Activated CD4-positive, alpha-beta memory T cell treated with anti-CD3 and anti-CD28 coated beads for 36 hours (primary cell): ENCODE measurements at regions not wholly inside any gene's neighbourhood (a gene's known extent, or its start where the extent isn't known, plus 50 kb on each side); places are given as distances from the start of the nearest gene placed in this dataset.

ENCODE experiments used
- CTCF ChIA-PET: fragments of 350-600 bp; sonication (Branson Sonifier 250); formaldehyde crosslinking; loops from one replicate; lab custom pipeline; 2021; ENCODE audit warnings: antibody characterized with exemption, inconsistent platforms; lab: Charles Lee
- POLR2A ChIA-PET: fragments of 350-600 bp; sonication (Branson Sonifier 250); formaldehyde crosslinking; loops from one replicate; lab custom pipeline; 2021; ENCODE audit warnings: antibody characterized with exemption; lab: Charles Lee
- DNase-seq: peaks from one replicate; pipeline ENCODE4 v3.0.0-alpha.2; 2020
- H3K27ac Mint-ChIP-seq: one replicate; pipeline ENCODE4 v1.8.0; 2021; ENCODE audit warnings: mixed read lengths
- H3K27me3 Mint-ChIP-seq: one replicate; pipeline ENCODE4 v1.8.0; 2021; ENCODE audit warnings: mixed read lengths
- H3K36me3 Mint-ChIP-seq: one replicate; pipeline ENCODE4 v1.8.0; 2021; ENCODE audit warnings: mixed read lengths
- H3K4me1 Mint-ChIP-seq: one replicate; pipeline ENCODE4 v1.8.0; 2021; ENCODE audit warnings: low read depth, mixed read lengths
- H3K4me3 Mint-ChIP-seq: one replicate; pipeline ENCODE4 v1.8.0; 2021; ENCODE audit warnings: mild to moderate bottlenecking, mixed read lengths
- H3K9me3 Mint-ChIP-seq: one replicate; pipeline ENCODE4 v1.8.0; 2021; ENCODE audit warnings: mixed read lengths
- intact Hi-C: fragments of 100-400 bp; cut with micrococcal nuclease; formaldehyde crosslinking; loops from one replicate; pipeline ENCODE4 v1.15.1; 2023

DNA sequence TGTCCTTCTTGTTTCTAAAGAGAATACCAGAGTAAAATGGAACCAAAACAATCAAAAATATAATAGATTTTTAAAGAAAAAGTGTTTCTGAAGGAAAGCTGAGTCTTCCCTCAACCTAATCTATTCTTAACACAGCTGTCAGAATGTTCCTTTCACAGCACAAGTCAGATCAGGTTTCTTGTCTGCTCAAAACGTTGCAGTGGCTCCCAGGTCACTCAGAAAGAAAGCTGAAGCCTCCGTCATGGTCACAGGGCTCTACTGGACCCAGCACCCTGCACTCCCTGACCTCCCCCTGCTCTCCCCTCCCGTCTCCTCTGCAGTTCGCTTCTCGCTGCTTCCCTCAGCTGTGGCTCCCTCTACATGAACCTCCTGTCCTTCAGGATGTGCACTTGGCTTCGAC lies 90.7 kb upstream of the PTPRM start:
- ChIA-PET CTCF (no interaction called here), POLR2A (no interaction called here)
- no peaks in the 10 kb centered on the region for H3K36me3 Mint-ChIP-seq
- H3K27ac Mint-ChIP-seq: no peak overlapping the region
- no peak for DNase-seq
- H3K27me3 Mint-ChIP-seq: no peaks in the 10 kb centered on the region
- no peak overlapping the region for H3K4me3 Mint-ChIP-seq
- intact Hi-C loops: no loop called here
- H3K4me1 Mint-ChIP-seq: no peaks in the 10 kb centered on the region
- H3K9me3 Mint-ChIP-seq: no peaks in the 10 kb centered on the region

DNA sequence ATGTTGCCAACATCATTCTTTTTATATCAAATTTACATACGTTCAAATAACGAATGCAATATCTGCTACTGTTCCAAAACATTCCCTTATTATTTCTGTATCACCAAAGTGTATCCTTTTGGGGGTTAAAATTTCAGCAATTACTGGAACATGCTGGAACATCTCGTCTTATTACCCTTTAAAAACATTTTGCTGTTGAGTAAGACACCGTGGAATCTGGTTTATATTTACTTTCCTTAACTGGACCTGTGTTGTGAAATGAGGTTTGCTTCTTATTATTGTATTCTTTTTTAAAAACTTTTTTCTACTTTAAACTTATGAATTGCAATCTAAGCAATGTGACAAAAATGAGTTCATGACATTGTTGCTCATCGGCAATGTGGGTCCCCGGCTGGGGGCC lies 87.4 kb upstream of the PTPRM start:
- no peaks in the 10 kb centered on the region for H3K9me3 Mint-ChIP-seq
- no peak for DNase-seq
- intact Hi-C loops: no loop called here
- no peaks in the 10 kb centered on the region for H3K27me3 Mint-ChIP-seq
- H3K4me1 Mint-ChIP-seq: no peaks in the 10 kb centered on the region
- no peaks in the 10 kb centered on the region for H3K36me3 Mint-ChIP-seq
- no peak overlapping the region for H3K4me3 Mint-ChIP-seq
- no peak overlapping the region for H3K27ac Mint-ChIP-seq
- ChIA-PET CTCF (no interaction called here), POLR2A (interaction anchor here (0.6 kb wide), 1 partner anchor 747 kb away, joined by 3 read pairs; no protein-coding TSS in a partner anchor)

DNA sequence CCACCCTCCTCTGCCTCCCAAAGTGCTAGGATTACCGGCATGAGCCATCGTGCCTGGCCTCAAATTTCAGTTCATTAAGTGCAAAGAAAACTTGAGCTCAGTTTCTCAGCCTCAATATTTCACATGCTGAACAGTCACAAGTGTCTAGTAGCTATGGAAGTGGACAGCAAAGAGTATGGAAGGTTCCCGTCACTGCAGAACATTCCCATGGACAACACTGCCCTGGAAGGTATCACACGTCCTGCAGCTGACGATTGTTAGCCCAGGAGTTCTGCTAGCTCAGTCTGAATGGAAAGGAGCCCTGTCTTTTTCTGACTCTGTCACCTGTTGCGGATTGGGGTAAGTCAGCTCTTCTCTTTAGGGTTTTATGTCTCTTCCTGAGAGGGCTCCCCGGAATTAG lies 86.2 kb upstream of the PTPRM start:
- no peaks in the 10 kb centered on the region for H3K27me3 Mint-ChIP-seq
- no peaks in the 10 kb centered on the region for H3K9me3 Mint-ChIP-seq
- H3K36me3 Mint-ChIP-seq: no peaks in the 10 kb centered on the region
- intact Hi-C loops: no loop called here
- POLR2A ChIA-PET: no interaction called here
- no peak overlapping the region for H3K4me3 Mint-ChIP-seq
- DNase-seq: no peak
- H3K27ac Mint-ChIP-seq: no peak overlapping the region
- no peaks in the 10 kb centered on the region for H3K4me1 Mint-ChIP-seq
- CTCF ChIA-PET: no interaction called here

DNA sequence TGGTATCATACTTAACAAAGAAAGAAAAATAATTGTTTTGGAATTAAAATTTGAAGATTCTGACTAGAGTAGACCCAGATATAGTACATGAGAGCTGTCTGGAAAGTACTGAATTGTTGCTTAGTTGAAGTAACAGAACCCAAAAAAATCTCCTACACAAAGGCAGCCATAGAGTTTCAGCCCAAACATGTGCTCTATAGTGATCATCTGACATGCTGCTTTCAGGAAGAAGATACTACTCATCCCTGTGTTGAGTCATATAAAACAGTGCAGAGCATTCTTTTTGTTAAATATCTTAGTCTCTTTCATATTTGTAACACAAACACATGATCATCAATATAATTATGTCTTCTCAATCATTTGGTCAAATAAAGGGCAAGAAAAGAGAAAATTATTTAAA lies 84.8 kb upstream of the PTPRM start:
- no peak overlapping the region for H3K4me3 Mint-ChIP-seq
- intact Hi-C loops: no loop called here
- H3K27me3 Mint-ChIP-seq: no peaks in the 10 kb centered on the region
- ChIA-PET CTCF (no interaction called here), POLR2A (no interaction called here)
- no peak for DNase-seq
- H3K4me1 Mint-ChIP-seq: no peaks in the 10 kb centered on the region
- no peaks in the 10 kb centered on the region for H3K36me3 Mint-ChIP-seq
- H3K9me3 Mint-ChIP-seq: no peaks in the 10 kb centered on the region
- no peak overlapping the region for H3K27ac Mint-ChIP-seq

DNA sequence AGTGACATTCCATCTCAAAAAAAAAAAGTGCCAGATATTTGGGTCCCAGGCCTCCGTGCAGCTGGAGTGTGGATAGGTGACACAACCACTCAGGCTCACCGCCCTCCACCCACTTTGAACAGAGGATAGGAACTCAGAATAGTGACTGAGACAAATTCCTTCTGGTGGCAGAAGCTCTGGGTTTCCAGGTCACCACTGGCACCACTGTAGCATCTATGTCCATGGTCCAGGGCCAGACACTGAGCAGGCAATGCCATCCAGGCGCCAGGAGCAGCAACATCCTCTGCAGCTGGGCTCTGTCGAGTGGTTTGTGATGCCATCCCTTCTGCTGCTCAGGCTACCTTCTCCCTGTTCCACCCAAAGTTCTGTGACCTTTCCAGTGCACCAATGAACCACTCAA lies 81.5 kb upstream of the PTPRM start:
- ChIA-PET POLR2A (no interaction called here), CTCF (interaction anchor here (0.7 kb wide), 1 partner anchor 42 kb away, joined by 3 read pairs; no protein-coding TSS in a partner anchor)
- intact Hi-C loops: no loop called here
- H3K27ac Mint-ChIP-seq: no peak overlapping the region
- H3K4me3 Mint-ChIP-seq: no peak overlapping the region
- H3K4me1 Mint-ChIP-seq: no peaks in the 10 kb centered on the region
- H3K9me3 Mint-ChIP-seq: no peaks in the 10 kb centered on the region
- H3K27me3 Mint-ChIP-seq: no peaks in the 10 kb centered on the region
- no peak for DNase-seq
- no peaks in the 10 kb centered on the region for H3K36me3 Mint-ChIP-seq

DNA sequence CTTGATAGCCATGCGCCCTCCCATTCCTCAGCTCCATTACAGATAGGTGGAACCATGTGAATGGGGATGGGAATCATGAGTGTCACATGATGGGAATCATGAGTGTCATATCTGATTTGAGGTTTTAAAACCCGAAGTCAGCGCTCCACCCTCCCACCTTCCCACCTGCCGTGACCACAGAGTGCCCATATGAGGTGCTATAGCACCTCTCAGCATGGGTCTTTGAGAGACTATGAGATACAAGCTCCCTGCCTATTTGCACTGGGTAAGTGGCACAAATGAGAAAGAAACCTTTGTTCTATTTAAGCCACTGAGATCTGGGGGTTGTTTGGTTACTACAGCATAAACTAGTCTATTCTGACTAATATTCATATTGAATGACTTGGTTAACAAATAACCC lies 78.5 kb upstream of the PTPRM start:
- no peak for DNase-seq
- ChIA-PET POLR2A (no interaction called here), CTCF (no interaction called here)
- Mint-ChIP-seq H3K36me3 (no peaks in the 10 kb centered on the region), H3K4me1 (no peaks in the 10 kb centered on the region), H3K27me3 (no peaks in the 10 kb centered on the region), H3K27ac (no peak overlapping the region), H3K4me3 (no peak overlapping the region), H3K9me3 (no peaks in the 10 kb centered on the region)
- intact Hi-C loops: no loop called here

DNA sequence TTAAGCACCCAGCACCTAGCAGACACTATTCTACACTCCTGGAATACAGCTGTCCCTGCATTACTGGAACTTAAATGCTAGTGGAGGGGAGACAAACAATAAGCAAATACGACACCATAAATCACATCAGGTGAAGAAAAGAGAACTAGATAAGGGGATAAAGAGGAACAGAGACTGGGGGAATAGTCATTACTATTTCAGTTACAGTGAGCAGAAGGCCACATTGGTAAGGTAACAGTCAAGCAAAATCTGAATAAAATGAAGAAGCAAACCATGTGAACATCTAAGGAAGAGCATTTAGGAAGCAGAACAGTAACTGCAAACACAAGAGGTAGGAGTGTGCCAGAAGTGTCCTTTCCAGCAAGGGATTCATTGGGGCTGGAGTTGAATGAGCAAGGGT lies 77.0 kb upstream of the PTPRM start:
- Mint-ChIP-seq H3K4me1 (no peaks in the 10 kb centered on the region), H3K4me3 (no peak overlapping the region)
- intact Hi-C loops: no loop called here

DNA sequence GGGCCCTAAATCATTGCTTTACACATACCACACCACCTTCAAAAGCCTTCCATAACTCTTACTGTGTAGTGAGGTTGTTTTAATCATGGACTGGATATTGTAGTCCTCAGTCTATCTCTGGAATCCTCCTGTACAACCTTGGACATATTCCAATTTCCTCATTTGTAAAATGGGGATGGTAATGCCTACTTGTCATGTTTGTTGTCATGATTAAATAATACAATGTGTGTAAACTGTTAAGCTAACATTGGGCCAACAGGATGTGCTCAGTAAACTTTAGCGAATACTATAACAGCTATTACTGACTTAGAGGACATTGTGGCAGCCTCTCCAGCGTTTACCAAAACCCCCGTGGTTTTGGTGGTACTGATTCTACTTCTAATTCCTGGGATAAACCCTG lies 74.7 kb upstream of the PTPRM start:
- Mint-ChIP-seq H3K27ac (no peak overlapping the region), H3K4me1 (no peaks in the 10 kb centered on the region), H3K36me3 (no peaks in the 10 kb centered on the region), H3K4me3 (no peak overlapping the region), H3K9me3 (peaks cover 2% of the 10 kb centered on the region), H3K27me3 (no peaks in the 10 kb centered on the region)
- no peak for DNase-seq
- ChIA-PET POLR2A (no interaction called here), CTCF (no interaction called here)
- intact Hi-C loops: no loop called here

More for the DNA sequence above, 77.0 kb upstream of the PTPRM start:
- no peaks in the 10 kb centered on the region for H3K27me3 Mint-ChIP-seq
- POLR2A ChIA-PET: no interaction called here
- no peaks in the 10 kb centered on the region for H3K36me3 Mint-ChIP-seq
- no peak for DNase-seq
- CTCF ChIA-PET: no interaction called here
- no peak overlapping the region for H3K27ac Mint-ChIP-seq
- no peaks in the 10 kb centered on the region for H3K9me3 Mint-ChIP-seq

DNA sequence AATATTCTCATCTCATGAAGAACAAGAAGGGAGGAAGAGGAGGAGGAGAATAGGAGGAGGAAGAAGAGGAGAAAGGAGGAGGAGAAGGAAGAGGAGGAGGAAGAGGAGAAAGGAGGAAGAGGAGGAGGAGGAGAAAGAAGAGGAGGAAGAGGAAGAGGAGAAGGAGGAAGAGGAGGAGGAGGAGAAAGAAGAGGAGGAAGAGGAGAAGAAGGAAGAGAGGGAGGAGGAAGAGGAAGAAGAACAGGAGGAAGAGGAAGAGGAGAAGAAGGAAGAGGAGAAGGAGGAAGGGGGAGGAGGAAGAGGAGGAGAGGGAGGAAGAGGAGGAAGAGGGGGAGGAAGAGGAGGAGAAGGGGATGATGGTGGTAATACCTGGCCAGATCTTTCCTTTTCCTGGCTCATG lies 70.0 kb upstream of the PTPRM start:
- Mint-ChIP-seq H3K27ac (no peak overlapping the region), H3K4me3 (no peak overlapping the region), H3K36me3 (no peaks in the 10 kb centered on the region), H3K9me3 (peaks cover 2% of the 10 kb centered on the region), H3K4me1 (no peaks in the 10 kb centered on the region), H3K27me3 (no peaks in the 10 kb centered on the region)
- POLR2A ChIA-PET: no interaction called here
- intact Hi-C loops: no loop called here
- CTCF ChIA-PET: no interaction called here
- no peak for DNase-seq

DNA sequence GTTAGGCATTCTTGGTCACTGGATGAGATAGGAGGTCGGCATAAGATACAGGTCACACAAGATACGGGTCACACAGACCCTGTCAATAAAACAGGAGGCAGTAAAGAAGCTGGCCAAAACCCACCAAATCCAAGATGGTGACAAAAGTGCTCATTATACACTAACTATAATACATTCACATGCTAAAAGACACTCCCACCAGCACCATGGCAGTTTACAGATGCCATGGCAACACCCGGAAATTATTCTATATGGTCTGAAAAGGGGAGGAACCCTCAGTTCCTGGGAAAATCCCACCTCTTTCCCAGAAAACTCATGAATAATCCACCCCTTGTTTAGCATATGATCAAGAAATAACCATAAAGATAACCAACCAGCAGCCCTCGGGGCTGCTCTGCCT lies 56.0 kb upstream of the PTPRM start:
- H3K36me3 Mint-ChIP-seq: no peaks in the 10 kb centered on the region
- DNase-seq: no peak
- ChIA-PET POLR2A (no interaction called here), CTCF (no interaction called here)
- intact Hi-C loops: no loop called here
- no peaks in the 10 kb centered on the region for H3K27me3 Mint-ChIP-seq
- peaks cover 3% of the 10 kb centered on the region for H3K9me3 Mint-ChIP-seq
- H3K27ac Mint-ChIP-seq: no peak overlapping the region
- no peak overlapping the region for H3K4me3 Mint-ChIP-seq
- no peaks in the 10 kb centered on the region for H3K4me1 Mint-ChIP-seq

DNA sequence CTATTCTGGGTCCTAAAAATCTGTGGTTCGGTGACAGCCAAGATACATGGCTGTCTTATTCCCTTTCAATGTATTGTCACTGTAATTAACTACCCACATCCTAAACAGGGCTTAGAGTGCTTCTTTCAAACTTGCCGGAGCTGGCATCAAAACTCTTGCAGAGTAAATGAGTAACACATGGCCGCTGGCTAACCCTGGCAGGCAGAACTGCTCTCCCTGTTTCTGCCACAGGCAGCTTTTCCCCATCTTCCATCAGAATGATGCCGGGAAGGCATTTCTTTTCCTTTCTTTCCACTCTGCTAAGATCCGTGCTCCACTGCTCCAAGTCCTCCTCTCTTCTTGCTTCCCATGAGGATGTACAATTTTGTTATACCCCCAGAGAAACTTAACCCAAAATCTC lies 54.8 kb upstream of the PTPRM start:
- Mint-ChIP-seq H3K27ac (no peak overlapping the region), H3K36me3 (no peaks in the 10 kb centered on the region), H3K9me3 (peaks cover 3% of the 10 kb centered on the region), H3K27me3 (no peaks in the 10 kb centered on the region), H3K4me3 (no peak overlapping the region), H3K4me1 (no peaks in the 10 kb centered on the region)
- ChIA-PET POLR2A (no interaction called here), CTCF (no interaction called here)
- no peak for DNase-seq
- intact Hi-C loops: no loop called here

DNA sequence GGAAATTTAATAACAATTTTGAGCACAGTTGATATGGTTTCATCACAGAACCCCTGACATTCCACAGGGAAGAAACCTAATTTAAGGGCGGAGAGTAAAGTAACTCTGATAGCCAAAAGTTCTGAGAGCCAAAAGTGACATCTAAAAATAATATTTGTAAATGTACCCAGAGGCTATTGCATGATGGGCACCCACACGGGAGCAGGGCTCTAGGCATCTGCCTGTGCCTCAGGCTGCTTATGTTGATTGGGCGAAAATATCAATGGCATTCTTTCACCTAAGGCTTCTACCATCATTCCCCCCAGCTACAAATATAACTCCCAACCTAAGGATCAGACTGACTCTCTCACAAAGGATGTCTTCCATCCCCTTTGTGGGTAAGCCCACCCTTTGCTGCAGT lies 54.1 kb upstream of the PTPRM start:
- H3K27me3 Mint-ChIP-seq: no peaks in the 10 kb centered on the region
- no peak for DNase-seq
- H3K4me1 Mint-ChIP-seq: no peaks in the 10 kb centered on the region
- H3K27ac Mint-ChIP-seq: no peak overlapping the region
- intact Hi-C loops: no loop called here
- POLR2A ChIA-PET: no interaction called here
- CTCF ChIA-PET: no interaction called here
- H3K9me3 Mint-ChIP-seq: peaks cover 3% of the 10 kb centered on the region
- no peak overlapping the region for H3K4me3 Mint-ChIP-seq
- H3K36me3 Mint-ChIP-seq: no peaks in the 10 kb centered on the region

DNA sequence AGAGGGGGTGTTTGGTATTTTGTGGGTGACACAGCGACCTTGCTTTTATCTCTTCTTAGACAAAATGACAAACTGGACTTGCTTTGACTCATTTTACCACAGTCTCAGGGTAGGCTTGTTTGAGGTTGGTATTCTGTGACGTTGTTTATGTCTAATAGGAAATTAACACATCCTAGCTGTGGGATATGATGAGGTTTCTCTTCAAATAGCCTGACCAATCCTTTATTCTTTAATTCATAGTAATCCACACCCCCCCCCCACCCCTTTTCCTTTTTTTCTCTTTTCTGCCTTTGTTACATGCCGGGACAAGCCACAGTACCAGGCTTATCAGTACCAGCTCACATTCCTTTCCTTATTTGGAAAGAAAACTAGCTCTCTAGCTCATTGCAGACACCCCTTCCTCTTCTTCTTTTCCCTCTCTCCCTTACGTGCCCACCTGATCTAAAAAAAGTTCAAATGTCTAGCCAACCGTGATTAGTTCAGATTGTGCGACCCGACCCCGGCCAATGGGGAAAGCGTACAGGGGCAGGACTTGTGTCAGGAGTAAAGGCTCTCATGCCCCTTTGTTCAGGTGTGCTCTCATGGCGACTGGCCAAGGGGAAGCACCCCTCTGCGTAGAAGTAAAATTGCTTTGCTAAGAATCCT lies 52.2 kb upstream of the PTPRM start:
- Mint-ChIP-seq H3K9me3 (no peaks in the 10 kb centered on the region), H3K4me1 (no peaks in the 10 kb centered on the region), H3K36me3 (no peaks in the 10 kb centered on the region), H3K27me3 (no peaks in the 10 kb centered on the region), H3K27ac (no peak overlapping the region), H3K4me3 (no peak overlapping the region)
- DNase-seq: no peak
- intact Hi-C loops: no loop called here
- CTCF ChIA-PET: no interaction called here
- POLR2A ChIA-PET: no interaction called here
